ENCODE measurements at regions not wholly inside any gene's neighbourhood (a gene's known extent, or its start where the extent isn't known, plus 50 kb on each side); places are given as distances from the start of the nearest gene placed in this dataset.
"Not testable (repeated sequence)": the region's sequence is repeated elsewhere in the genome, so short reads cannot be mapped to it uniquely, and the experiment has no call there.

DNA sequence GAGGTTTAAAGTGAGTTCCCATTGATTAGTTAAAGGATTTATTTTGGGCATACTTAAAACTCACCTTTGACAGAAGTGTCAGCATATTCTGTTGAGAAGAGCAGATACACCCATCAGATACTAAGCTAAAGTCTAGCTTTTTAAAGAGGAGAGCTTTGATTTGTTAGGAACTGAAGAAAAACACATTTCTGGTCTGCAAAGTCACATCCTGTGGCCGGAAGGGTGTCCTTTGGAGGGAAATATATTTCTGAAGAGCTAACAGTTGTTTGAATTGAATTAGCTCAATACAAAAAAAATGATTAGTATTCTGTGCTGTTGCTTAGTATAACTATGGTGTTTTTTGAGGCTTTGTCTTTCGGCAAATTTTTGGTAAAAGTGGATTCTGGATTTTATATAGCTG lies 302.7 kb downstream of the RFPL4B start:
- Histone ChIP-seq H3K36me3 (ENCODE audit: control insufficient read depth, insufficient read depth, low read length) (no peaks in the 10 kb centered on the region), H3K4me1 (ENCODE audit: control insufficient read depth, insufficient read depth, low read length) (no peaks in the 10 kb centered on the region), H3K4me3 (ENCODE audit: low read length) (no peak overlapping the region), H3K27me3 (ENCODE audit: control insufficient read depth, insufficient read depth, low read length) (no peaks in the 10 kb centered on the region), H3K9ac (ENCODE audit: low read length) (no peak overlapping the region), H3K27ac (ENCODE audit: low read depth, low read length) (no peak overlapping the region)

- Histone ChIP-seq H3K4me1 (ENCODE audit: control insufficient read depth, insufficient read depth, low read length) (no peaks in the 10 kb centered on the region), H3K9ac (ENCODE audit: low read length) (no peak overlapping the region), H3K27me3 (ENCODE audit: control insufficient read depth, insufficient read depth, low read length) (no peaks in the 10 kb centered on the region), H3K36me3 (ENCODE audit: control insufficient read depth, insufficient read depth, low read length) (no peaks in the 10 kb centered on the region), H3K4me3 (ENCODE audit: low read length) (no peak overlapping the region), H3K27ac (ENCODE audit: low read depth, low read length) (no peak overlapping the region)
Observed at GRCh38 chr6:112651239-112651638, 304.1 kb downstream of the RFPL4B start.

DNA sequence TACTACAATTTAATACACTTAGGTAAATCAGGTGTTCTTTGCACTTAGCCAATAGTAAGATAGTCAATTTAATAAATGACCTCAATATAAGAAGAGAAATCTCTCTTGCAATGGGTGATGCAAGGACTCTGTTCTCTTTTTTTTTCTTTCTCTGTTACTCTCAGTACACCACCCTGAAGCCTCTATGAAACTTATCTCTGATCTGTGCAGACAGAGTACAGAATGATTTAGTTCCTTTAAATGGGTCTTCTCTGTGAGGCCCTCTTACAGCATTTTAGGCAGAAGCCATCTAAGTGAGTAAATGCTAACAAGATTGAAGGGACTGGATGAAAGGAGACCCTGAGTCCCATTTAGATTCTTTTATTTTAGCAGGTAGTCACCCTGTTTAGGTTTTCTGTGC lies 312.8 kb downstream of the RFPL4B start:
- Histone ChIP-seq H3K27me3 (ENCODE audit: control insufficient read depth, insufficient read depth, low read length) (no peaks in the 10 kb centered on the region), H3K4me3 (ENCODE audit: low read length) (no peak overlapping the region), H3K36me3 (ENCODE audit: control insufficient read depth, insufficient read depth, low read length) (no peaks in the 10 kb centered on the region), H3K9ac (ENCODE audit: low read length) (no peak overlapping the region), H3K4me1 (ENCODE audit: control insufficient read depth, insufficient read depth, low read length) (no peaks in the 10 kb centered on the region), H3K27ac (ENCODE audit: low read depth, low read length) (no peak overlapping the region)

DNA sequence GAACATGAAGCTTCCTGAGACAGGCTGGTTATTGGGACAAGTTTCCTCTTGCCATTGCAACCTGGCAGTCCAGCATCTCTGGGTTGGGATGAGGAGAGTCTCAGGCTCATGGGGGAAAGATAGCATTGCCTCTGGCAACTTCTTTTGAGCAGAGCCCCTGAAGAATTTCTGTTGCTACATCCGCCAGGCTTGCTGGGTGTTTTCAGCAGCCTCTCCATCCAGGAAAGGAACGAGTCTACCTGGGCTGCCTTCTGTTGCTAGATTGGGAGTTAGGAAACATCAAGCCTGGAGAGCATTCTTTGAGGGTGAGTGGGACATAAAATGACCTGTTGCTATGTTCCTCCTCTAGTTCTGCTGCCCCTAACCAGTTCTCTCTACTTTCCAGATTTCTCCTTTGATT lies 313.5 kb downstream of the RFPL4B start:
- Histone ChIP-seq H3K4me1 (ENCODE audit: control insufficient read depth, insufficient read depth, low read length) (no peaks in the 10 kb centered on the region), H3K4me3 (ENCODE audit: low read length) (no peak overlapping the region), H3K36me3 (ENCODE audit: control insufficient read depth, insufficient read depth, low read length) (no peaks in the 10 kb centered on the region), H3K9ac (ENCODE audit: low read length) (no peak overlapping the region), H3K27ac (ENCODE audit: low read depth, low read length) (no peak overlapping the region), H3K27me3 (ENCODE audit: control insufficient read depth, insufficient read depth, low read length) (no peaks in the 10 kb centered on the region)

DNA sequence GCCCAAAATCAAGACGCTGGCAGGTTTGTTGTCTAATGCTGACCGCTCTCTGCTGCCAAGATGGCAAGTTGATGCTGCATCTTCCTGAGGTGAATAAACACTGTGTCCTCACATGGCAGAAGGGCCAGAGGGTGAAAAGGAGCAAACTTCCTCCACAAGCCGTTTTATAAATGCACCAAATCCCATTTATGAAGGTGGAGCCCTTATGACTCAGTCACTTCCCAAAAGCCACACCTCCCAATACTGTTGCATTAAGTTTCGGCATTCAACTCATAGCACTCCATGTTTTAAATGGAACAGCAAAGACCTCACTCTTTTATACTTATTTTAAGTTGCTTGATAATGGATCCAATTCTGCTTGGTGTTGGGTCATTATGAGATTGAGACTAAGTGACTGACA lies 316.6 kb downstream of the RFPL4B start:
- Histone ChIP-seq H3K4me3 (ENCODE audit: low read length) (no peak overlapping the region), H3K27me3 (ENCODE audit: control insufficient read depth, insufficient read depth, low read length) (no peaks in the 10 kb centered on the region), H3K9ac (ENCODE audit: low read length) (no peak overlapping the region), H3K27ac (ENCODE audit: low read depth, low read length) (no peak overlapping the region), H3K36me3 (ENCODE audit: control insufficient read depth, insufficient read depth, low read length) (no peaks in the 10 kb centered on the region), H3K4me1 (ENCODE audit: control insufficient read depth, insufficient read depth, low read length) (no peaks in the 10 kb centered on the region)

- H3K4me1 ChIP-seq (ENCODE audit: control insufficient read depth, insufficient read depth, low read length), result no peaks in the 10 kb centered on the region
- H3K36me3 ChIP-seq (ENCODE audit: control insufficient read depth, insufficient read depth, low read length), result no peaks in the 10 kb centered on the region
- H3K27me3 ChIP-seq (ENCODE audit: control insufficient read depth, insufficient read depth, low read length), result no peaks in the 10 kb centered on the region
- no peak overlapping the region for H3K4me3 ChIP-seq (ENCODE audit: low read length)
- H3K27ac ChIP-seq (ENCODE audit: low read depth, low read length), result no peak overlapping the region
- no peak overlapping the region for H3K9ac ChIP-seq (ENCODE audit: low read length)
Observed at GRCh38 chr6:112665114-112665513, 318.0 kb downstream of the RFPL4B start.

- Histone ChIP-seq H3K9ac (ENCODE audit: low read length) (no peak overlapping the region), H3K27me3 (ENCODE audit: control insufficient read depth, insufficient read depth, low read length) (no peaks in the 10 kb centered on the region), H3K4me3 (ENCODE audit: low read length) (no peak overlapping the region), H3K27ac (ENCODE audit: low read depth, low read length) (no peak overlapping the region), H3K36me3 (ENCODE audit: control insufficient read depth, insufficient read depth, low read length) (no peaks in the 10 kb centered on the region), H3K4me1 (ENCODE audit: control insufficient read depth, insufficient read depth, low read length) (no peaks in the 10 kb centered on the region)
Observed at GRCh38 chr6:112665815-112666214, 318.7 kb downstream of the RFPL4B start.

DNA sequence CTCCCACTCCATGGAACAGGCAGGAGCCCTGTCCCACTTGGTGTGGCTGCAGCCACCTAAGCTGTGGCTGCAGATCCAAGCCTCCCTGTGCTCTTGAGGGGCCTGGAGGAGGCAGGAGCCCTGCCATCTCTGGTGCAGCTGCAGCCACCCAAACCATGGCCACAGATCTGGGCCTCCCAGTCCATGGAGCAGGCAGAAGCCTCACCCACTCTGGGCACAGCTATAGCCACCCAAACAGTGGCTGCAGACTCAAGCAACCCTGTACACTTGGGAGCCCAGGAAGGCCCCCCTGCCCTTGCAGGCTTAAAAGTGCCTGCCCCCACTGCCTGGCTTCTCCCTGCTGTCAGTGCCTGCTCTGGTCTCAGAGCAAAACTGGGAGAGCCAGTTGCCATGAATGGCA lies 320.3 kb downstream of the RFPL4B start:
- no peak overlapping the region for H3K27ac ChIP-seq (ENCODE audit: low read depth, low read length)
- H3K9ac ChIP-seq (ENCODE audit: low read length), result no peak overlapping the region
- no peaks in the 10 kb centered on the region for H3K36me3 ChIP-seq (ENCODE audit: control insufficient read depth, insufficient read depth, low read length)
- H3K27me3 ChIP-seq (ENCODE audit: control insufficient read depth, insufficient read depth, low read length), result no peaks in the 10 kb centered on the region
- H3K4me3 ChIP-seq (ENCODE audit: low read length), result no peak overlapping the region
- no peaks in the 10 kb centered on the region for H3K4me1 ChIP-seq (ENCODE audit: control insufficient read depth, insufficient read depth, low read length)

- Histone ChIP-seq H3K27me3 (ENCODE audit: control insufficient read depth, insufficient read depth, low read length) (no peaks in the 10 kb centered on the region), H3K4me1 (ENCODE audit: control insufficient read depth, insufficient read depth, low read length) (no peaks in the 10 kb centered on the region), H3K27ac (ENCODE audit: low read depth, low read length) (no peak overlapping the region), H3K4me3 (ENCODE audit: low read length) (no peak overlapping the region), H3K9ac (ENCODE audit: low read length) (no peak overlapping the region), H3K36me3 (ENCODE audit: control insufficient read depth, insufficient read depth, low read length) (no peaks in the 10 kb centered on the region)
Observed at GRCh38 chr6:112680091-112680490, 333.0 kb downstream of the RFPL4B start.

DNA sequence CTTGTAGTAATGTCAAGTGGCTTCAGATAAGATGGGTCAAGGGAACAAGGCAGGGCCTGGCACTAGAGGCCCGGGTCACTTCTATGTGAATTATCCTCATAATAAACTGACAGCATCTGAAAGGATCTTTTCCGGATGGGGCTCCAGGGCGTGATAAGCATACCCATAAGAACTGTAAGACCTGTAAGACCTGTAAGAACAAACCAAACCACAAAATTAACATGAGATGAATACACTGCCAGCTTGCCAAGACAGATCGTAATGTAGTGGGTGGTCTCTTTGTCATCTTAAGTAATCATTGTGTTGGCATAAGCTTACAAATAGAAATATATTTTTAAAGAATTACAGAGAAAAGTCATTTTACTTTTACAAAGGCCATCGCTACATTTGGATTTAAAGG lies 334.9 kb downstream of the RFPL4B start:
- H3K4me1 ChIP-seq (ENCODE audit: control insufficient read depth, insufficient read depth, low read length), result no peaks in the 10 kb centered on the region
- no peak overlapping the region for H3K9ac ChIP-seq (ENCODE audit: low read length)
- H3K27me3 ChIP-seq (ENCODE audit: control insufficient read depth, insufficient read depth, low read length), result no peaks in the 10 kb centered on the region
- H3K4me3 ChIP-seq (ENCODE audit: low read length), result no peak overlapping the region
- H3K27ac ChIP-seq (ENCODE audit: low read depth, low read length), result no peak overlapping the region
- no peaks in the 10 kb centered on the region for H3K36me3 ChIP-seq (ENCODE audit: control insufficient read depth, insufficient read depth, low read length)

DNA sequence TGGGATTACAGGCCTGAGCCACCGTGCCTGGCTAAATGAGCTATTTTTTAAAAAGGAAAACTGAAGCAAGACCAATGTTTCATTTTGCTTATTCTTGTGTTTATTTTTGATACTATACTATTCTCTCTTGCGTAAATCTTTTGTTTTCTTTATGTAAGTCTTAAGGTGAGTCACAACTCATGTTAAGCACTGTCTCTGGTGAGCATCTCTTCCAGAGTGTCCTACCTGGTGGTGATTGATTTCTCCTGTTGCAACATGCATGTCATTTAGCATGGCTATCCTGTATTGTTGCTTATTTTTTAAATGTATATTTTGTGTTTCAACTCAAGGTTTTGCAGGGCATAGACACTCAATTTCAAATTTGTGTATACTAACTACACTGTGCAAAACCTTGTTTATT lies 336.0 kb downstream of the RFPL4B start:
- Histone ChIP-seq H3K9ac (ENCODE audit: low read length) (no peak overlapping the region), H3K4me3 (ENCODE audit: low read length) (no peak overlapping the region), H3K4me1 (ENCODE audit: control insufficient read depth, insufficient read depth, low read length) (no peaks in the 10 kb centered on the region), H3K27ac (ENCODE audit: low read depth, low read length) (no peak overlapping the region), H3K36me3 (ENCODE audit: control insufficient read depth, insufficient read depth, low read length) (no peaks in the 10 kb centered on the region), H3K27me3 (ENCODE audit: control insufficient read depth, insufficient read depth, low read length) (no peaks in the 10 kb centered on the region)

DNA sequence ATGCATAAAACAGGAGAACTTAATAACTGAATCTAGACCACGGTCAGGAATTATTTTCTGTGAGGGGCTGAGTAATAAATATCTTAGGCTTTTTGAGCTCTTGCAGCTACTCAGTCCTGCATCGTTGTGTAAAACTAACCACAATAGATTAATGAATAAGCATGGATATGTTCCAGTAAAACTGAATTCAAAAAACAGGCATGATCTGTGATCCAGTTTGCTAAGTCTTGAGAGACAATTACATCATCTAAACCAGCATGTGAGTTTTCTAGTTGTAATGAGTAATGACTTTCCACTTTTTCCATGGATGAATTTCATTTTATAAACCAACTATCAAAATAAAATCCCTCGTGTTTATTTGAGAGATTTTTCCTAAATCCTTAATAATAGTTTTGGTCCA lies 336.8 kb downstream of the RFPL4B start:
- H3K4me1 ChIP-seq (ENCODE audit: control insufficient read depth, insufficient read depth, low read length), result no peaks in the 10 kb centered on the region
- H3K27me3 ChIP-seq (ENCODE audit: control insufficient read depth, insufficient read depth, low read length), result no peaks in the 10 kb centered on the region
- H3K9ac ChIP-seq (ENCODE audit: low read length), result no peak overlapping the region
- no peak overlapping the region for H3K27ac ChIP-seq (ENCODE audit: low read depth, low read length)
- no peak overlapping the region for H3K4me3 ChIP-seq (ENCODE audit: low read length)
- H3K36me3 ChIP-seq (ENCODE audit: control insufficient read depth, insufficient read depth, low read length), result no peaks in the 10 kb centered on the region

GRCh38 chr6:112685521-112686220 lies 338.5 kb downstream of the RFPL4B start:
- H3K27ac ChIP-seq (ENCODE audit: low read depth, low read length); H3K9ac ChIP-seq (ENCODE audit: low read length); H3K4me3 ChIP-seq (ENCODE audit: low read length); H3K36me3 ChIP-seq (ENCODE audit: control insufficient read depth, insufficient read depth, low read length); H3K4me1 ChIP-seq (ENCODE audit: control insufficient read depth, insufficient read depth, low read length); H3K27me3 ChIP-seq (ENCODE audit: control insufficient read depth, insufficient read depth, low read length): not testable (repeated sequence)
